HFFc6 (cell line): ENCODE measurements at regions not wholly inside any gene's neighbourhood (a gene's known extent, or its start where the extent isn't known, plus 50 kb on each side); places are given as distances from the start of the nearest gene placed in this dataset.
"Not testable (repeated sequence)": the region's sequence is repeated elsewhere in the genome, so short reads cannot be mapped to it uniquely, and the experiment has no call there.

Experiments
- DNase-seq: peaks from one replicate; pipeline ENCODE4 v3.0.0-alpha.2; 2018
- H3K27ac Mint-ChIP-seq: 2 replicates; pipeline ENCODE4 v1.8.0; 2020; ENCODE audit warnings: mild to moderate bottlenecking, mixed read lengths
- H3K27me3 Mint-ChIP-seq: 2 replicates; pipeline ENCODE4 v1.8.0; 2021; ENCODE audit warnings: mild to moderate bottlenecking, moderate library complexity, mixed read lengths; ENCODE audit not compliant: insufficient read depth
- H3K36me3 Mint-ChIP-seq: 2 replicates; pipeline ENCODE4 v1.8.0; 2021; ENCODE audit warnings: low read depth, mixed read lengths
- H3K4me1 Mint-ChIP-seq: 2 replicates; pipeline ENCODE4 v1.8.0; 2020; ENCODE audit warnings: low read depth, mixed read lengths
- H3K4me3 Mint-ChIP-seq: 2 replicates; pipeline ENCODE4 v1.8.0; 2020; ENCODE audit warnings: mild to moderate bottlenecking, moderate library complexity, mixed read lengths
- H3K9me3 Mint-ChIP-seq: 2 replicates; pipeline ENCODE4 v1.8.0; 2020; ENCODE audit warnings: mild to moderate bottlenecking, mixed read lengths
- CTCF ChIP-seq: fragments of 200-600 bp; sonication (generic); IDR thresholded peaks from 2 replicates; pipeline ENCODE4 v1.5.0; 2021; ENCODE audit warnings: antibody characterized with exemption, mild to moderate bottlenecking

- peaks cover 37% of the 10 kb centered on the region for H3K4me1 Mint-ChIP-seq
Measured at GRCh38 chr4:40686081-40686913, 56.6 kb upstream of the RBM47 start.

GRCh38 chr4:40687676-40688389 is 58.2 kb upstream of the RBM47 start:
- TF ChIP-seq CTCF, result no peak
- Mint-ChIP-seq H3K27me3 (peaks cover 5% of the 10 kb centered on the region), H3K9me3 (peaks cover 10% of the 10 kb centered on the region), H3K36me3 (peaks cover 9% of the 10 kb centered on the region; the same call in 1 of the 2 replicates), H3K4me1 (peaks cover 29% of the 10 kb centered on the region), H3K27ac (no peak overlapping the region), H3K4me3 (no peak overlapping the region)
- no peak for DNase-seq

More at GRCh38 chr4:40686081-40686913, 56.6 kb upstream of the RBM47 start:
- H3K9me3 Mint-ChIP-seq, result no peaks in the 10 kb centered on the region
- no peak overlapping the region for H3K27ac Mint-ChIP-seq
- no peak for TF ChIP-seq CTCF
- H3K36me3 Mint-ChIP-seq, result no peaks in the 10 kb centered on the region
- DNase-seq, result no peak
- H3K4me3 Mint-ChIP-seq, result no peak overlapping the region
- peaks cover 5% of the 10 kb centered on the region for H3K27me3 Mint-ChIP-seq

GRCh38 chr4:40688446-40689095 is 58.9 kb upstream of the RBM47 start:
- peaks cover 10% of the 10 kb centered on the region for H3K9me3 Mint-ChIP-seq
- no peak overlapping the region for H3K27ac Mint-ChIP-seq
- H3K36me3 Mint-ChIP-seq, result peaks cover 9% of the 10 kb centered on the region; the same call in 1 of the 2 replicates
- DNase-seq, result no peak
- H3K4me1 Mint-ChIP-seq, result peaks cover 29% of the 10 kb centered on the region
- no peak overlapping the region for H3K4me3 Mint-ChIP-seq
- peaks cover 5% of the 10 kb centered on the region for H3K27me3 Mint-ChIP-seq
- no peak for TF ChIP-seq CTCF

GRCh38 chr4:40693946-40694345 is 55.8 kb upstream of the NSUN7 start:
- no peak for TF ChIP-seq CTCF
- Mint-ChIP-seq H3K9me3 (peaks cover 10% of the 10 kb centered on the region), H3K4me1 (peaks cover 12% of the 10 kb centered on the region; the same call in 1 of the 2 replicates), H3K27ac (no peak overlapping the region), H3K36me3 (peaks cover 9% of the 10 kb centered on the region; the same call in 1 of the 2 replicates), H3K4me3 (no peak overlapping the region), H3K27me3 (peaks cover 5% of the 10 kb centered on the region)
- DNase-seq, result no peak

GRCh38 chr4:40697476-40697875 is 52.3 kb upstream of the NSUN7 start:
- H3K4me1 Mint-ChIP-seq, result peaks cover 20% of the 10 kb centered on the region
- H3K27ac Mint-ChIP-seq, H3K9me3 Mint-ChIP-seq: not testable (repeated sequence)

More at GRCh38 chr4:40697476-40697875, 52.3 kb upstream of the NSUN7 start:
- not testable (repeated sequence) for H3K36me3 Mint-ChIP-seq, H3K4me3 Mint-ChIP-seq, H3K27me3 Mint-ChIP-seq, DNase-seq
